NB4 (cell line): ENCODE measurements at regions not wholly inside any gene's neighbourhood (a gene's known extent, or its start where the extent isn't known, plus 50 kb on each side); places are given as distances from the start of the nearest gene placed in this dataset.

Source experiments
- MAX ChIP-seq: IDR thresholded peaks from 2 replicates; pipeline ENCODE4 v1.6.1; 2011; ENCODE audit warnings: low read depth, low read length
- POLR2A ChIP-seq: IDR thresholded peaks from 2 replicates; pipeline ENCODE4 v1.6.1; 2011; ENCODE audit warnings: mild to moderate bottlenecking; ENCODE audit not compliant: insufficient read length; ENCODE audit errors: extremely low read depth
- TF ChIP-seq, protein P1 (sequence below): IDR thresholded peaks from one replicate; pipeline ENCODE4 v1.5.1; 2012; ENCODE audit warnings: low read depth, low read length

DNA sequence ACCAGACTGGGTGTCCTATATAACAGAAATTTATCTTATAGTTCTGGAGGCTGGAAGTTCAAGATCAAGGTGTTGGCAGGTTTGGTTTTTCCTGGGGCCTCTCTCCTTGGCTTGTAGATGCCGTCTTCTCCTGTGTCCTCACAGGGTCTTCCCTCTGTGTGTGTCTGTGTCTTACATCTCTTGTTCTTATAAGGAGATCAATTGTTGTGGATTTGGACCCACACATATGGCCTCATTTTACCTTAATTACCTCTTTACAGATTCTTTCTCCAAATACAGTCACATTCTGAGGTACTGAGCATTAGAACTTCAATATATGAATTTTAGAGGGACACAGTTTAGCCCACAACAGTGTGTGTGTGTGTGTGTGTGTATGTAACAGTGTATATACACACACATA, 74.5 kb downstream of the EDN1 start:
- TF ChIP-seq, protein P1, sequence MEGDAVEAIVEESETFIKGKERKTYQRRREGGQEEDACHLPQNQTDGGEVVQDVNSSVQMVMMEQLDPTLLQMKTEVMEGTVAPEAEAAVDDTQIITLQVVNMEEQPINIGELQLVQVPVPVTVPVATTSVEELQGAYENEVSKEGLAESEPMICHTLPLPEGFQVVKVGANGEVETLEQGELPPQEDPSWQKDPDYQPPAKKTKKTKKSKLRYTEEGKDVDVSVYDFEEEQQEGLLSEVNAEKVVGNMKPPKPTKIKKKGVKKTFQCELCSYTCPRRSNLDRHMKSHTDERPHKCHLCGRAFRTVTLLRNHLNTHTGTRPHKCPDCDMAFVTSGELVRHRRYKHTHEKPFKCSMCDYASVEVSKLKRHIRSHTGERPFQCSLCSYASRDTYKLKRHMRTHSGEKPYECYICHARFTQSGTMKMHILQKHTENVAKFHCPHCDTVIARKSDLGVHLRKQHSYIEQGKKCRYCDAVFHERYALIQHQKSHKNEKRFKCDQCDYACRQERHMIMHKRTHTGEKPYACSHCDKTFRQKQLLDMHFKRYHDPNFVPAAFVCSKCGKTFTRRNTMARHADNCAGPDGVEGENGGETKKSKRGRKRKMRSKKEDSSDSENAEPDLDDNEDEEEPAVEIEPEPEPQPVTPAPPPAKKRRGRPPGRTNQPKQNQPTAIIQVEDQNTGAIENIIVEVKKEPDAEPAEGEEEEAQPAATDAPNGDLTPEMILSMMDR = no peak
- TF ChIP-seq MAX (no peak), POLR2A (no peak)
